ENCODE measurements at regions not wholly inside any gene's neighbourhood (a gene's known extent, or its start where the extent isn't known, plus 50 kb on each side); places are given as distances from the start of the nearest gene placed in this dataset.
"Not testable (repeated sequence)": the region's sequence is repeated elsewhere in the genome, so short reads cannot be mapped to it uniquely, and the experiment has no call there.

- DNase-seq: not testable (repeated sequence)
Observed at GRCh38 chr7:113563257-113563656, 355.6 kb downstream of the PPP1R3A start.

- no peak for DNase-seq
Observed at GRCh38 chr7:113562801-113563200, 356.0 kb downstream of the PPP1R3A start.

DNA sequence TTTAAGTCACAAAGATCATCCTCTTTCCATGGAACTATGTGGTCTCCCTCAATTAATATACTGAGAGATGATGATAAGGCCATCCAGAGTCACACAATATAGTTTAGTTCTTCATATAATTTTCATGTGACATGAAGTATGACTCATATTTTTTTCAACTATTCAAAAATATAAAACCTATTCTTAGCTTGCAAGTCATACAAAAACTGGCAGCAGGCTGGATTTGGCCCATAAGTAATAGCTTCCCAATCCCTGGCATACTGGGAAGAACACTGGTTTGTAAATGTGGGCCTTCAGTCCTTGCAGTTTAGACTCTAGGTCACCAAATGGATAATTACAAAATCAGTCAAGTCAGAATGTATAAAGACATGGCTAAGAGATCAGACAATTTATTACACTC is 356.6 kb downstream of the PPP1R3A start:
- no peak for DNase-seq

DNA sequence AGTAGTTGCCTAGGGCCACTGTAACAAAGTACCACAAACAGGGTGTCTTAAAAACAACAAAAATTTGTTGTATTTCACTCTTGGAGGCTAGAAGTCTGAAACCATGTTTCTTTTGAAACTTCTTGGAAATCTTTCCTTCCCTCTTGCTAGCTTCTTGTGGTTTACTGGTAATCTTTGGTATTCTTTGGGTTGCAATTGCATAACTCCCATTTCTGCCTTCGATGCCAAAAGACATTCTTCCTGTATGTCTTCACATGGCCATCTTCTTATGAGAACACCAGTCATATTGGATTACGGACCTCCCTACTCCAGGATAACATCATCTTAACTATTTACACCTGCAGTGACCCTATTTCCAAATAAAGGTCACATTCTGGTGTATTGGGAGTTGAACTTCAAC is 357.4 kb downstream of the PPP1R3A start:
- peak; percentile 81 to 85 for DNase-seq

GRCh38 chr7:113550966-113551365 is 367.8 kb downstream of the PPP1R3A start:
- DNase-seq: no peak

DNA sequence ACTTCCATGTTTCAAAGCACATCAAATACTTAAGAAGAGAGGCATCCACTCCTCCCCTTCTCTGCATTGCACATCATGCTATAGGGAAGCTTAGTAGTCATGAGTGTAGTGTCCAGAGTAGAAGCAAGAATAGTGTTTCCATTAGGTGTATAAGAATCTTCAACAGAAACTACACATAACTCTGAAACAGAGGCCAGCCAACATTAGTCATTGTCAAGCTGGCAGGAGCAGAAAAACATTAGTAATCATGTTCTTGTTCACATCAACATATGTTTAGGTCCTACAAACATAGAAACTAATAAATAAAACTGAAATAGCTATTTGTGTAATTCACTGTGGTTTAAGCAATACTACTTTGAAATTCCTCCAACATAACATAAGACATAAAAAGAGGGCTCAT is 370.2 kb downstream of the PPP1R3A start:
- no peak for DNase-seq

DNA sequence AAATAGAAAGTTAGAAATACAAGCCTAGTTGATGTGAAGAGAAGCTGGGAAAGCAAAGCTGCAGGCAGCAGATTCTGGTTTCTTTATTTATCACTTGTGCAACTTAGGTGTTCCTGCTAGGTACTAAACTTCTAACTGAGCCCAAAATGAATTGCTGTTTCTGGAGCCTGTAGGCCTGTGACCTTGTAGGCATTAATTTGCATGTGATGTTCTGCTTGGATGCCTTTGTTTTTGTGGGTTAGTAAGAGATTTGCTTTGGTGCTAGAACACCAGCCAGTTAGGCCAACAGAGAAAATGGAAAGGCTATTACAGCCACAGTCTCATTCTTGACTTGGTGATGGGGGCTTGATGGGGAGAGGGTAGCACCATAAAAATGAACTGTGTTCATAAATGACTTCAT is 370.7 kb downstream of the PPP1R3A start:
- no peak for DNase-seq

GRCh38 chr7:113521468-113521867 is 397.3 kb downstream of the PPP1R3A start:
- DNase-seq: no peak

DNA sequence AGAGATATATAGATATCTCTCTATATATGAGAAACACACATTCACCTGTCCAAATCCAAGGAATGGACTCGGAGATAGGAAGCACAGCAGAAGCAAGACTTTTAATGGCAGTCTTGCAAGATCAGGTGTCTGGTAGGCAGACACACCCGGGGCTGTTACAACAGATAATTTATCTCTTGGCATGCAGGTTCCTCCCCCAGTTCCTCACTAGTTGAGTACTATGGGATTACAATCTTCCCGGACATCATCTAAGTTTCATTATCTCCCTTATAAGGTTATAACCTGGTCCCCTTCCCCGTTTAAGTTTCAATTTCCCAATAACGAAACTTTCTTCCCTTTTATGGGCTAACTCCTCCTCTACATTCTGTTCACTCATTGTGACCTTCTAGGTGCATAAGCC is 399.3 kb downstream of the PPP1R3A start:
- no peak for DNase-seq

GRCh38 chr7:113504691-113505090 is 386.3 kb upstream of the SMIM30 start:
- DNase-seq: no peak

- no peak for DNase-seq
Observed at GRCh38 chr7:113504142-113504541, 385.8 kb upstream of the SMIM30 start.

- DNase-seq: not testable (repeated sequence)
Observed at GRCh38 chr7:113496586-113496985, 378.2 kb upstream of the SMIM30 start.

DNA sequence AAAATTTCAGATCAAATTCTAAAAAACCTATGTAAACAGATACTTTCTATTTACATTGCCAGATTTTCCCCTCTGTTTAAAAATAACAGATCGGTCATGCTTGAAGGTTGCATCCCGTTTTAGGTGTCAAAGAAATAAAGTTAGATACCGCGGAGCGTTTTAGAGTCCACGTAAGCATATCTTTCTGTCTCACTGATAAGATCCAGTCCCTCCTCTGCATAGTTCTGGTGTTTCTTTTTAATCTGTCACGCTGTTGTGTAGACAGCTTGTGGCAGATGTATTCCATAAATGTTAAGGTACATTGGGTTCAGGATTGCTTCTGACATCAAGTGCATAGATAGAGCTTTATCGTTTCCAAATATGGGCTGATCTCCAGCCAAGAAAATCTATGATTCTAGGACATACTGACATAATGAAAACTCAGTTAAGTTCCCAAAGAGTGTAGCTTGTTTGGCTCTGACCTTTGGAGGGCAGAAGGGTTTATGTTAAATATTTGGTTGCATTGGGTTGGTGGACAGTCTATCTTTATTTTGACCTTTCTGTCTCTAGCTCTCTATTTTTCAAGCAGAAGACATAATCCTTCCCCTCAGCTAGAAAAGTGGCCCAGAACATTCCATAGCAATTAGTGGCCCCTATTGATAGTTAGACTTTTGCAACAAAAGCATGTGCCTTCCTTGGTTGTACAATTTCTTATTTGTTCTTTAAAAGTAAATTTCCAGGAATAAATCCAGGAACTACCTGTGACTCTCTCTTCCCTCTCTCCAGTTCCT is 376.6 kb upstream of the SMIM30 start:
- DNase-seq: not testable (repeated sequence)

GRCh38 chr7:113491305-113491704 is 373.0 kb upstream of the SMIM30 start:
- no peak for DNase-seq

DNA sequence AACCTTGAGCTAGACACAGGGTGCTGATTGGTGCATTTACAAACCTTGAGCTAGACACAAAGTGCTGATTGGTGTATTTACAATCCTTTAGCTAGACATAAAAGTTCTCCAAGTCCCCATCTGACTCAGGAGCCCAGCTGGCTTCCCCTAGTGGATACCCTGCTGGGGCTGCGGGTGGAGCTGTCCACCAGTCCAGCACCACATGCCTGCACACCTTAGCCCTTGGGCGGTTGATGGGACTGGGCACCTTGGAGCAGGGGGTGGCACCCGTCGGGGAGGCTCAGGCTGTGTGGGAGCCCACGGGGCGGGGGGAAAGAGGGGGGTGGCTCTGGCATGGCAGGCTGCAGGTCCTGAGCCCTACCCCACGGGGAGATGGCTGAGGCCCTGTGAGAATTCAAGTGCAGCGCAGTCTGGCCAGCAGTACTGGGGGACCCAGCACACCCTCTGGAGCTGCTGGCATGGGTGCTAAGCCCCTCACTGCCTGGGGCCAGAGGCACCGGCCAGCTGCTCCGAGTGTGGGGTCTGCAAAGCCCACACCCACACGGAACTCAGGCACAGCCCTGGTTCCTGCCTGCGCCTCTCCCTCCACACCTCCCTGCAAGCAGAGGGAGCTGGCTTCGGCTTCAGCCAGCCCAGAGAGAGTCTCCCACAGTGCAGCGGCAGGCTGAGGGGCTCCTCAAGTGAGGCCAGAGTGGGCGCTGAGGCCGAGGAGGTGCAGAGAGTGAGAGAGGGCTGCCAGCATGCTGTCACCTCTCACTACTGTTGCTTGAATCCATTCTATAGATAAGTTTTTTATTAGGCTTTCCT is 369.8 kb upstream of the SMIM30 start:
- DNase-seq: no peak

DNA sequence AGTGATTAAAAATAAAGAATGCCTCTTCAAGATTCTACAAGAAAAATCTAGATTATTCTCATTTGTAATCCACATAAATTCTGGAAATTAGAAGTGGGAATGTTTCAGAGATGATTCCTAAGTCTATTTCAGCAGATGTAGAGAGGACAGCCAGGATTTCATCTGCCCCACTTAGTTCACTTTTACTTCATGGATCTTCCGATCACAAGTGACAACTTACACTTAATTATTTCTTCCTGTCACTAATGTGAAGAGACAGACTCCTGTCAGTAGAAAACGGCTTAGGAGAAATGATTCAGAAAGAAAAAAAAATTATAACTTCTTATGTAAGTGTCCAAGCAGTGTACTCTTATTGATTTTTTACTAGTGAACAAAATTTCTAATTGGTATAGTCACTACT is 368.2 kb upstream of the SMIM30 start:
- DNase-seq: no peak

- no peak for DNase-seq
Observed at GRCh38 chr7:113483657-113484056, 365.3 kb upstream of the SMIM30 start.

GRCh38 chr7:113480537-113480936 is 362.2 kb upstream of the SMIM30 start:
- DNase-seq: no peak

GRCh38 chr7:113464096-113464855 is 345.9 kb upstream of the SMIM30 start:
- no peak for DNase-seq

- no peak for DNase-seq
Observed at GRCh38 chr7:113460067-113460466, 341.7 kb upstream of the SMIM30 start.

- DNase-seq: no peak
Observed at GRCh38 chr7:113456533-113456932, 338.2 kb upstream of the SMIM30 start.

- DNase-seq: no peak
Observed at GRCh38 chr7:113454597-113455169, 336.3 kb upstream of the SMIM30 start.

- DNase-seq: no peak
Observed at GRCh38 chr7:113452245-113452644, 333.9 kb upstream of the SMIM30 start.

All from AML-193 (cell line).